DMS 273 (cell line): ENCODE measurements at regions not wholly inside any gene's neighbourhood (a gene's known extent, or its start where the extent isn't known, plus 50 kb on each side); places are given as distances from the start of the nearest gene placed in this dataset.
A peak's percentile ranks its signal among the peaks of the same experiment; 100 is the strongest.

Source experiments
- DNase-seq: peaks from one replicate; lab custom pipeline; 2025; ENCODE audit not compliant: unreplicated experiment; lab: John Stamatoyannopoulos, UW

- DNase-seq: no peak
These were observed 650.5 kb upstream of the MKI67 start for GRCh38 chr10:128776673-128777252.

- no peak for DNase-seq
These were observed 651.1 kb upstream of the MKI67 start for GRCh38 chr10:128777342-128777741.

DNA sequence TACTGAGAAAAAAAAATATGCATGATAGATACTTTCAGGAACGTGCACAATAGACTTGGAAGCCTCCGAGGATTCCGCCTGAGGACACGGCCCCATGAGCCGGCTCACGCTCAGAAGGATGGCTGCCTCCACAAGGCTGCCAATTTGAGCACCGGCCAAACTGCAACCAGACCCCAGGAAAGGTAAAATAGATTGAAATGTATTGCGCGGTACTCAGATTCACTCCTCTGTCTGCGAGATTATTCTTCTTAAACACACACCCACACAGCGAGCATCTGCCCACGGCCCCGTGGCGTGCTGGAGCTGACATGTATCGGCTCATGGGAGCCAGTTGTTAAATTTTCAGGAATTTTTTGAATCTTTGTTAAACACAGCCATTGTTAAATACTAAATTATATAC is 653.2 kb upstream of the MKI67 start:
- no peak for DNase-seq

GRCh38 chr10:128780156-128780761 is 654.0 kb upstream of the MKI67 start:
- DNase-seq: no peak

- DNase-seq: peak; percentile 1
These were observed 655.4 kb upstream of the MKI67 start for GRCh38 chr10:128781637-128782036.

GRCh38 chr10:128784444-128784843 is 658.2 kb upstream of the MKI67 start:
- DNase-seq: no peak

GRCh38 chr10:128792426-128793140 is 666.4 kb upstream of the MKI67 start:
- DNase-seq: no peak

DNA sequence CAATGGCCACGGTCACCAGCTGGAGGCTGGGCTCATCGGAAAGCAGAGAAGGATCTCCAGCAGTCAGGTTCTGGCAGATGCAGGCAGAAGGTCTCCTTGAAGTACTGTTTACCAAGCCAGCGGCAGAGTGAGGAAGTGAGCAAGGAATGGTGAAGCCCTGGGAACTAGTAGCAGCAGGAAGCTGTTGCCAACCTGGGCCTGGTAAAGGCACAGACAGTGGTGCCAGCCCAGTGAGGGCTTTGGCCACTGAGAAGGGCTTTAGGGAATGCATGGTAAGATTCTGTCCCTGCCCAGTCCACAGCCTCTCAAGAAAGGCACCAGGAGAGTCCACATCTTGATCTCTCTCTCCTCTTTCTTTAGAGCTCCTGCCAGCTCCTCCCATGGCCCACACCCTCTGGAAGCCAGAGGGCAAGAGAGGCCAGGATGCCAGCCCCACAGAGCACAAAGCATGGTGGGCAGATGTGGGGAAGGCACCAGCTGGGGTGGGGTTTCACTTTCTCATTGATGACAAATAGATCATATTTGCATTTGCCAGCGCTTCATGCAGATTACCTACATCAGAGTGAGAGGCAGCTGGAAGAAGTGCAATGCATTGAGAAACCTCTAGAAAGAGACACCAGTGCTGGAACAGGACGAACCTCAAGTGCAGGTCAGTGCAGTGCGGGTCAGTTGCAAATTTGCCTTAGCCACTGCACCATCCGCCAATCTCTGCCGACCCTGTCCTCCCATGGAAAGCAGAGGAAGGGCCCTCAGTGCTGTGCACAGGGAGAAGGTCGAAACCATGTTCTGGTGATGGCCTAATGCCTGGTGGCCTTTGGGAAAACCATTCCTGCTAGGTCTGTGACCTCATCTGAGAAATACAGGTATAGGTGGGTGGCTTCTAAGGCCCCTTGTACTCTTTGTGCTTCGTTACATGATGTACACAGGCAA is 667.8 kb upstream of the MKI67 start:
- no peak for DNase-seq

DNA sequence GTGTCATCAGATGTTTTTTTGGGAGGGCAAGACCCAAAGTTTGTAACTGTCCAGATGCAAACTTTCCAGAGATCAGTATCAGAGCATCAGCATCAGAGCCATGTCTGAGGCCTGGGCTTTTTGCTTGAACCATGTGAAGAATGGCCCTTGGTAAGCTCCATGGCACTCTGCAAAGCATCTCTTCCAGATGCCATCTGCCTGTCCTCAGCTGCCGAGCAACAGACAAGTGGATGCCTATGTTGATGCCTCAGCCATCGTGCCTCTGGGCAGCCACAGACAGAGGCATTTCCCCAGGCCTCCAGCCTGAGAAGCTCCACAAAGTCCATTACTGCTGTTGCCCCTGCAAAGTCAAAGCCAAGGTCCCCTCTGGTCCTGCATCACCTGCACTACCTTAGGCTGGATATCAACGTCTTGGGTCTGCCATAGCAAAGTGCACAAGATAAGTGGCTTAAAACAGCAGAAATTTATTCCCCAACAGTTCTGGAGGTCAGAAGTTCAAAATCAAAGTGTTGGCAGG is 670.2 kb upstream of the MKI67 start:
- DNase-seq: no peak

GRCh38 chr10:128802062-128802461 is 665.0 kb upstream of the MGMT start:
- no peak for DNase-seq

- no peak for DNase-seq
These were observed 663.3 kb upstream of the MGMT start for GRCh38 chr10:128803790-128804189.

DNA sequence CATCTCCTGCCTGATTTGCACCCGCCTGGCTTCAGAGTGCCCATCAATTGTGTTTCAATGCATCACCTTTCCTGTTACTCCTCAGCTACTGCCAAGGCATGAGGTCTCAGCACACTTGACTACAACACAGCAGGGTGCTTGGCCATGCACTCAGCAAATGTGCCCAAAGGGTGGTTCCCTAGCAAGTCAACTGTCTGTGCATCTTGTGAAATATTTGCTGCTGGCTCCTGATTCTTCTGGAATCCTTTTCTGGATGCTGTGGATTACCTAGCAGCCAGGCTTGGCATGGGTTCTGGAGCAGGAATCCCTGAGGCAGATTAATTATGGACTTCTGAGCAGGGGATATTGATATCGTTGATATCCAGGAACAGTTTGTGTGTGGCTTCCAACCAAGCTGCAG is 662.6 kb upstream of the MGMT start:
- DNase-seq: no peak

DNA sequence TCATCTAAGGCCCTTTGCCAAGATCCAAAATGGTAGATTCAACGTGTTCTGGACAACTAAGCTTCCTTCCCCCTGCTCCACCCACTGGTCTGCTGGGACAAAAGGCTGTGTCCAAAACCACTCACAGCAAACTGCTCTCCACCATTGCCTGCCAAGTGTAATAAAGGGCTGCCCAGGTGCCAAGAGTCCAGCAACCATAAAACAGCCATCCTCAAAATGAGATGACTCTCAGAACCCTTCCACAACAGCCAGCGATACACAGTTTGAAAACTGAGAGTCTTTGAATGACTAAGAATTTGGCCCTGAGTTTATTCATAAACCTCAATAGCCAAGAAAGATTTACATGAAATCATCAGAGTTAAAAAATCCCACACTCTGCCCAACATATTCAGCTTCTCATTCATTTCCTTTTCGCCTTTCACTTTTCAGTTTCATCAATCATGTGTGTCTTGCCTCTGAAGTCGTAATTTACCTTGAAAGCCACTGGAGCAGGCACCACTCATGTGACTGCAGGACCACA is 658.1 kb upstream of the MGMT start:
- no peak for DNase-seq

- DNase-seq: no peak
These were observed 655.5 kb upstream of the MGMT start for GRCh38 chr10:128811511-128811910.

- no peak for DNase-seq
These were observed 655.0 kb upstream of the MGMT start for GRCh38 chr10:128812000-128812399.

GRCh38 chr10:128813574-128813973 is 653.5 kb upstream of the MGMT start:
- DNase-seq: no peak

DNA sequence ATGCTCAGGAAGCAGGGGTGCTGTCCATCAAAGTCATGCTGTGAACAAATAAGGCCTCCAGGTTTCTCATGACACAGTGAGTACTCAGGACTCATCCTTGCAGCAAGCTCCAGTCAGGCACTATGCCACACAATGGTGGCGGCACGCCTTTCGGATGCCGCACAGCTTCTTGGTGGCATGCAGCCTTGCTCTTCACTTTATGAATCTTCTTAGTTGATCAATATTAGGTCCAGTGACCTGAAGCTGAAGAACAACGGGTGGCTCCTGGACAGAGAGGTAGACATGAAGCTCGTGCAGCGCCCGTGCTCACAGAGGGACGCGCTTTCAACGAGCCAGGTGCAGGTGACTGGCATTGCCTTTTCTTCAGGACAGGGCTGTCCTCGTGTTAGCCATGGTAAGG is 653.0 kb upstream of the MGMT start:
- no peak for DNase-seq

- no peak for DNase-seq
These were observed 652.3 kb upstream of the MGMT start for GRCh38 chr10:128814782-128815181.

DNA sequence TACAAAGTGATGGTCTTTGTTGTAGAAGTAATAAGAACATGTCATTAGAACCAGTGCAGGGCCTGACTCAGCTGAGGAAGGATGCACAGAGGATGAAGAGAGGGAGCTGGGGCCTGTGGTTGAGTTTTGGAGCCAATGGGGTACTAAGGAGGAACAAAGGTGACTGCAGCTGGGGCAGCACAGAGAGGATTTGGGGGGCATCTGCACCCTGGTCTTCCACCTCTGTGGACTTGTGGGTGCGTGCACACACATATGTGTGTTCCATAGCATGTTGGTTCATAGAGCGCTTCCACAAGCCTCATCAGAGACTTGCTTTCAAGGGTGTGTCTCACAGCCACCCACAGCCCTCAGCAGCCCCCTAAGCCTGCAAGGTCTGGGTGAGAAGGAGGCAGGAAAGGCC is 650.3 kb upstream of the MGMT start:
- no peak for DNase-seq

DNA sequence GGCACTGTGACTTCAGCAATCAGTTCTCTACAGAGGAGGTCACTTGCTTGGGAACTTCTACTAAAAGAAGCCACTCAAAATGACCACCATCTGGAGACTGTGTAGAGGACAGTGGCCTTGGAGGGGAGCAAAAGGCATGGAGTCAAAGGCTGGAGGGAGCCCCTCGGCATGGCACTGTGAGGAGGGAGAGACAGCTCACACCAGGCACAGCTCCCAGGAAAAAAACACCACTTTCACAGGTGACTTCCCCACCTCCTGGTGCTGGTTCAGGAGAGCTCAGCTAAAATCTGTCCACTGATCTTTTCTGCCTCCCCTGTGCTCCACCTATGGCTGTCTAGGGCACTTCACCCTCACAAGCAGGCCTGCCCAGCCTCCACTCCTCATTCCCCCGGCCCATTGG is 649.4 kb upstream of the MGMT start:
- DNase-seq: no peak

- no peak for DNase-seq
These were observed 646.4 kb upstream of the MGMT start for GRCh38 chr10:128820663-128821062.
